ENCODE measurements at regions not wholly inside any gene's neighbourhood (a gene's known extent, or its start where the extent isn't known, plus 50 kb on each side); places are given as distances from the start of the nearest gene placed in this dataset.
A peak's percentile ranks its signal among the peaks of the same experiment; 100 is the strongest.

GRCh38 chr1:234963180-234963903, 165.3 kb downstream of the TOMM20 start (continued):
- no peak for TF ChIP-seq ZNF101 (CRISPR knock-in tag; IDR thresholded peaks at IDR 0.05; ENCODE audit: borderline replicate concordance, low read depth)
- TF ChIP-seq MNT (IDR thresholded peaks at IDR 0.05) = peak; percentile 35; the same call in 1 of the 2 replicates
- TF ChIP-seq ARNT2 (CRISPR knock-in tag; IDR thresholded peaks at IDR 0.05; ENCODE audit: low read depth) = no peak
- peak; percentile 74; the same call in 1 of the 2 replicates for TF ChIP-seq TFDP1 (CRISPR knock-in tag; IDR thresholded peaks at IDR 0.05; ENCODE audit: borderline replicate concordance)
- TF ChIP-seq DMAP1 (CRISPR knock-in tag; IDR thresholded peaks at IDR 0.05) = peak; percentile 47
- TF ChIP-seq ZNF644 (CRISPR knock-in tag; IDR thresholded peaks at IDR 0.05; ENCODE audit: low read depth) = 0 out of 2 replicates have a peak, but pooled peaks have one; percentile 5
- TF ChIP-seq CENPBD1 (CRISPR knock-in tag; IDR thresholded peaks at IDR 0.05; ENCODE audit: borderline replicate concordance, low read depth) = no peak
- TF ChIP-seq HIC2 (CRISPR knock-in tag; IDR thresholded peaks at IDR 0.05; ENCODE audit: low read depth) = peak; percentile 54; the same call in 1 of the 2 replicates
- TF ChIP-seq ARID3A (IDR thresholded peaks at IDR 0.05; ENCODE audit: low read depth, low read length) = no peak
- no peak for TF ChIP-seq KIAA2018 (CRISPR knock-in tag; IDR thresholded peaks at IDR 0.05; ENCODE audit: borderline replicate concordance)
- TF ChIP-seq TEAD3 (CRISPR knock-in tag; optimal IDR thresholded peaks at IDR 0.05; ENCODE audit: borderline replicate concordance) = peak; percentile 54
- no peak for TF ChIP-seq ZNF354B (CRISPR knock-in tag; IDR thresholded peaks at IDR 0.05)
- TF ChIP-seq PRPF4 (IDR thresholded peaks at IDR 0.05; ENCODE audit: low read depth, low read length, poor library complexity, severe bottlenecking) = no peak
- TF ChIP-seq NBN (conservative IDR thresholded peaks at IDR 0.05) = no peak
